ENCODE measurements at regions not wholly inside any gene's neighbourhood (a gene's known extent, or its start where the extent isn't known, plus 50 kb on each side); places are given as distances from the start of the nearest gene placed in this dataset.

GRCh38 chr14:31921721-31922120 lies 155.4 kb upstream of the ARHGAP5 start:
- TF ChIP-seq CTCF (IDR thresholded peaks at IDR 0.05; ENCODE audit: poor library complexity) (no peak), EZH2 (IDR thresholded peaks at IDR 0.05; ENCODE audit: borderline replicate concordance) (no peak)
